ENCODE measurements at regions not wholly inside any gene's neighbourhood (a gene's known extent, or its start where the extent isn't known, plus 50 kb on each side); places are given as distances from the start of the nearest gene placed in this dataset.

DNA sequence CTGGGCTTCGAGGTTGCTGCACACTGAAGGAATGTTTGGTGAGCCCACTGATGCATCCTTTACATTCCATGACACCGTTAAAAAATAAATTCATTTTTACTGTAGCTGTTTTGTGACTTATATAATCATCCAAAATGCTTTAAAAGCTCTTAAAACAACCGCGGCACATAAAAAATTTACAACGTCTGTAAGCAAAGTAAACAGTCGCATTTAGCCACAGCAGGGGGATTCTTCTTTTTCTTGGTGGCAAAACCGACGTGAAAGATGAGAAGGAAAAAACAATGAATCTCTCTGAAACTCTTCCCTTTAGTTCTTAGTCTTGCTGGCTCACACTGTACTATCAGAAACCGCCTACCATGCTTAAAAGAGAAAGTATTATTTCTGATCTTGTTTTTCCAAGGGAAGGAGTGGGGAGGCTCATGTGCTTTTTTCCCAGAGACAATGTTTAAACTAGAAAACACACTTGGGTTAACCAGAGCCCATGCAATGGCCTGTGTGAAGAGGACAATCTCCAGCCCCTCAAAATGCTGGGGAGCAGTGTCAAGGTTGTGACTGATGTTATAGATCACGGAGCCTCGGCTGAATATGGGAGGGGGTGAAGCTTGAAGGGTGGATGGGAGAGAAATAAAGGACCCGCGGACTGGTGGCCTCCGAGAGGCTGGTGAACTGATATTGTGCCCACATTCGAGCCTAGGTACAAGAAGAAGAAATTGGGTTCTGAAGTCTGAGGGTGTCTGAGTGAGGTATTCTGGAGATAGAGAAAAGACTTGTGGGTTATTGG lies 91.1 kb downstream of the IRF8 start:
- DNase-seq (ENCODE audit: low read depth in 2 of 3, low spot score in 2 of 3): no peak

DNA sequence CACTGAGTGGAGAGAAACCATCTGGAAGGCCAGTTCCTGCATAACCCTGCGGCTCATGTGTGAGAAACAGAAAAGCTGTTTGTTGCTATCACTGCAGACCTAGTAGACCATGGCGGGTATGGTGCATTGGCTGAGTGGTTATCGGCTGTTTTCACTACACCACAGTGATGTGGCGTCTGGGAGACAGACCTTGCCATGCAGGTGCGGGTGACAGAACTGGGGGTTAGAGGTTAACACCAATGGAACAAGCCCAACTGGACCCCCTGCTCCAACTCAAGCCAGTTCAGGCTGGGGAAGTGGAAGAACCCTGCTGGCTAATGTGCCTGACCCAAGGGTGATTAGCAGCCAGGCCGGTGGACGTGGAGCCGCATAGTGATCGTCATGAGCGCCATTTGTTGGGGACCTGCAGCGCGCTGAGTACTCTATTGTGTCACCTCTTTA lies 91.9 kb downstream of the IRF8 start:
- DNase-seq (ENCODE audit: low read depth in 2 of 3, low spot score in 2 of 3): no peak

DNA sequence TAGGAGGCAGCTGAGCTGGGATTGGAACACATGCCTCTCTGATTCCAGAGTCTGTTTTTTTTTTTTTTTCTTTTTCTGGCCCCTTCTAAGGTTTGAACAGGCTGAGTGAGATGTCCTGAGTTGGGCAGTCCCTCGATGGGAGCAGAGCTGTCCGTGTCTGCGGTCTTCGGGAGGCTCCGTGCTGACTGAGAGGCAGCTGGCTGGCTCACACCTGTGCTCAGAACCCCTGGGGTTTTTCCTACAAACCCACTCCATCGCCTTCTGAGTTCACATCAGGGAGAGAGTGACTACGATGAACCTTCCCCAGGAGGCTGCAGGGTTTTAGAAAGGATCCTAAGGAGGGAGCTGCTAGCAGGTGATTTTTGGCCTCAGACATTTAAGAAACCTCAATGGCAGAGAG lies 92.5 kb downstream of the IRF8 start:
- no peak for DNase-seq (ENCODE audit: low read depth in 2 of 3, low spot score in 2 of 3)

DNA sequence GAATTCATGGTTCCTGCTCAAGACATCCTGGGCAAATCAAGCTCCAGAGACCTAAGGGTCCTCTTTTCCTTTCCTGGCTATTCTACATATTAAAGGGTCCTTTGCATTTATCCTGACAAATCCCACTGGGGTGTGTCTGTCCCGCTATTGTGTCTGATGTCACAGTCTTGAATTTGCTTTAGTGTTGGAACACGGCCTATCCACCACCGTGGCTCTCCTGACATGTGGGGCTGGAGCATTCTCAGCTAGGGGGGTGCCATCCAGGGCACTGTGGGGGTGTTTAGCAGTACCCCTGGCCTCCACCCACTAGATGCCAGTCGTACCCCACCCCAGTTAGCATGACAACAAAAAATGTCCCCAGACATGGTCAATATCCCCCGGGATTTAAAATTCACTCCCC lies 92.9 kb downstream of the IRF8 start:
- no peak for DNase-seq (ENCODE audit: low read depth in 2 of 3, low spot score in 2 of 3)

DNA sequence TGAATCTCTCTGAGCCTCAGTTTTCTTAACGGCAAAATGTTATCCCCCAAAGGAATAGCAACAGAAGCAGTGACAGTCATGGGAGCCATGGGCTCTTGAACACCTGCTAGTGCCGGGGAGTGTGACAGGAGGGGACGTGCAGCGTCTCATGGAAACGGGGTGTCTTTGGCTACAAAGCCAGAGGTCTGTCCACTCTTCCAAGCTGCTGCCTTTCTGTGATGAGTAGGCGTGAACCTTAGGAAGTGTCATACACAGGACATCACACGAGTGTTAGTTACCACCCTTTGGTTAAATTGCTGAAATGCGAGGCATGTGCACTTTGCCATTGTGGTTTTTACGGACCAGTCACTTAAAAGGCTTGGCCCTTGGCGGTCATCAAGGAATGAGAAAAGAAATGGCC lies 93.4 kb downstream of the IRF8 start:
- DNase-seq (ENCODE audit: low read depth in 2 of 3, low spot score in 2 of 3): no peak

DNA sequence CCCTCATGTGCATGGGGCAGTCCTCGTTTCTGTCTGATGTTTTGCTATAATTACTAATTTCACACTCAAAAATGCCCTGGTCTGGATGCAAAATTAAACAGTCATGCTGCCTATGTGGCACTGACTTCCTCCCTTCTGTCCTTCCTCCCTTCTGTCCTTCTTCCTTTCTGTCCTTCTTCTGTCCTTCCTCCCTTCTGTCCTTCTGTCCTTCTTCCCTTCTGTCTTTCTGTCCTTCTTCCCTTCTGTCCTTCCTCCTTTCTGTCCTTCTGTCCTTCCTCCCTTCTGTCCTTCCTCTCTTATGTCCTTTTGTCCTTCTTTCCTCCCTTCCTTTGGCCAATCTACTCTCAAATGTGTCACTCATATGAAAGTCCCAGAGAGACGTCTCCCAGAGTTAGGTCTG lies 93.8 kb downstream of the IRF8 start:
- no peak for DNase-seq (ENCODE audit: low read depth in 2 of 3, low spot score in 2 of 3)

DNA sequence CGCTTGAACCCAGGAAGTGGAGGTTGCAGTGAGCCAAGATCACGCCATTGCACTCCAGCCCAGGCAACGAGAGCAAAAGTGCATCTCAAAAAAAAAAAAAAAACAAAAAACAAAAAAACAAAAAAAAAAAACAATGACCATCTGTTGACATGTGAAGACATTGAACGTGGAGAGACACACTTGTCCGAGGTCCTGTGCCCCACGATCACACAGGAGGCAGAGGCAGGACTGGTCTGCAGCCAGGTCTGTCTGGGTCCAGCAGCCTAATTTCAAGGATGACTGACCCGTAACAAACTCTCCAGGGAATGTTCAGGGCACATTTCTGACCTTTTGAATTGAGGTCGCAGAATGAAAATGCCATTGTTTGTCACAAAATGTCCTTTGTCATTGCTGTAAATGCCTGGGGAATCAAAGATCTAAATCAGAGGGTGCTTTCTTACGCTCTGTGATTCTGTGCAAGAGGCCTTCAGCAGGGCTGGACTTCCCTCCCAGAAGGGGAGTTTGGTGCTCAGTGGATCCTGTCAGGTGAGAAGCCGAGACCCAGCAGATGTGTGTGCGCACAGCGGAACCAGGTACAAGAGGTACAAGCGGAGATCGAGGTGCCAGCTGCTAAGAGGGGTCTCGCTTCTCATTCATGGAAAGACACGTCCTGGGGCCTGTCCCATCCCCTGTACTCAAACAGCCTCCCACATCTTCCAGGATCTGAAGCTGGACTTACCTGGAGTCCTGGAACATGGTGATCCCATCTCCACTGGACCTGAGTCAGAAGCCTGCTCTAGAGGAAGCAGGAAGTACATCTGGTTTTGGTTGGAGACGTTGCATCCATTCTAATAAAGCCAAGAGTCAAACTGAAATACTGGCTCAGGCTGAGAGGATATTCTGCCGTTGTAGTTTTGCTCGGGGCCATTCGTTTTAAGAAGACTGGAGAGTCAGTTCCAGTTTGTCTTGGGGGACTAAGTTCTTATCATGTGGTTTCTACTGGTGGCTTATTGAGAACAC lies 95.8 kb downstream of the IRF8 start:
- DNase-seq (ENCODE audit: low read depth in 2 of 3, low spot score in 2 of 3): no peak

DNA sequence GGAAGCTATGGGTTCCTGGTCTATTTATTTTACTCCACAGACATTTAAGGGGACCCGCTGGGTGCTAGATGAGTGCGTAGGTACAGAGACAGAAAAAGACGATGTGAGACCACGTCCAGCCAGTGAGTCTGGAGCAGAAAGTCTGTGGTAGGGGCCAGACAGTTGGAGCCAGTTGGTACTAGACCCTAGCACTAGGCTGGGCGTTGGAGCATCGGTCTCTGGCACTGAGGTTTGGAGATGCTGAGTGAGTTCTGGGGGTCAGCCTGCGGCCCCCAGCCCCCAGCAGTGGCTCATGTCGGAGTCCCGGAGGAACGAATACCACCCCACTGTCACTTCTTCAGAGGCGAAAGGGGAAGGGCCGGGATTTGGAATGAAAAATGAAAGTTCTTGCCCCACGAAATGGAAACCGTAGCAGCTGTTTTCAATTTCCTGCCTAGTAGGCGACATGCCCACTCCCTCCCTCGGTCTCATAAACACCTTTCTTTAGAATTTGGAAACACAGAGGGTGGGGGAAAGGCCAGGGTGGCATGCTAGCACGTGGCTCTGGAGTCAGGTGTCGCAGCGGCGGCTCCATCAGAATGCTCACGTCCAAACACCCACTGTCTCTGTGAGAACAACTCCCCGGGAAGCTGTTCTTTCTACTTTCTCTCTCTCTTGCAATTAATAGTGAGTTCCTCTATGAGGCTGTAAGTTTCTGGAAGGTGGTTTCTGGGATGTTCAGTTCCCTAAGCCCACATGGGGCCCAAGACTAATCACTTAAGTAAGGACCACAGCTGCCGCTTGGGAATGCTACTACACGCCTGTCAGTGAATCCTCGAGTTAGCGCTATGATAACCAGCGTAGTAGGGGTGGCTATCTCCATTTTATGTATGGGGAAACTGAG lies 96.8 kb downstream of the IRF8 start:
- DNase-seq (ENCODE audit: low read depth in 2 of 3, low spot score in 2 of 3): peak in 1 of 3 donors; percentile 38

DNA sequence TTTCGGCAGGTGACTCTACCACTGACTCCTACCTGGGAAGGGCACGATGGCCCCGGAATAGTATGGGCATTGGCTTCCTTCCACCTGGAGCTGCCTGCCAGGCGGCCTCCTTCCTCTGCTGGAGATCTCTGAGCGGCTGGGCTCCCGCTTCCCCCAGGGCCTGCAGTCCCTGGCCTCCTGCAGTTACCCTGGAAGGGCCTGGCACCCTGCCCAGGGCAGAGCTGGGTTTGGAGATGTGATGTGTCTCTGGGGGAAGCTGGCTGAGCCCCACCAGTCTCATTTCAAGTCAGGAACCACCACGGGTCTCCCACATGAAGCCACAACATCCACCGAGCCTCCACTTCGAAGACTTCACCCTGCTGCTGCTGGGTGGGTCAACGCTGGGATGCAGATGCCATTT lies 97.9 kb downstream of the IRF8 start:
- no peak for DNase-seq (ENCODE audit: low read depth in 2 of 3, low spot score in 2 of 3)

DNA sequence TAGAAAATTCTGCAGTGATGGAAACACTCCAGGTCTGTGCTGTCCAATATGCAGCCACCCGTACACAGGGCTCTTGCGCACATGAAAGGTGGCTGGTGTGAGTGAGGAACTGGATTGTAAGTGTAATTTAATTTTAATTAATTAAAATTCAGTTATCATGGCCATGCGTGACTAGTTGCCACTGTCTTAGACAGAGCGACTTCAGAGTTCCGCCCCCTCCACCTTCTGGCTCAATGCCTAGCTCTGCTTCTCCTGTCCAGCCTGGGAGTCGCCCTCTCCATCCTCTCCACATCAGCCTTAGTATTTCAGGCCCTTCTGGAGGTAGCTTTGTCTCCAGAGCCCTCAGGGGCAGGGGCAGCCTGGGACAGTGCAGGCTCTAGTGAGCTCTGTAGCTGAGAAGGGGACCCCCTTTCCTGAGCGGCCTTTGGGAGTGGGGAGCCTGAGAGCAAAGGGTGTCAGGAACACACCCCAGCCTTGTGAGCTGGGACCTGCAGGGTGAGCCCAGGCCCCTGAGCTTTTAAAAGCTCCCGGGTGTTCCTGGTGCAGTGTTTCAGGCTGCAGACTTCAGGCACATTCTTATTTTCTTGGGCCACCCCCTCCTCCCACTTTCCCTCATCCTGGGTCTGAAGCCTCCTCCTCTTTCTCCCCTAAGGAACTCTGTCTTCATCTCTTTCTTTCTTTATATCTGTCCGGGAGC lies 99.4 kb downstream of the IRF8 start:
- DNase-seq (ENCODE audit: low read depth in 2 of 3, low spot score in 2 of 3): no peak

DNA sequence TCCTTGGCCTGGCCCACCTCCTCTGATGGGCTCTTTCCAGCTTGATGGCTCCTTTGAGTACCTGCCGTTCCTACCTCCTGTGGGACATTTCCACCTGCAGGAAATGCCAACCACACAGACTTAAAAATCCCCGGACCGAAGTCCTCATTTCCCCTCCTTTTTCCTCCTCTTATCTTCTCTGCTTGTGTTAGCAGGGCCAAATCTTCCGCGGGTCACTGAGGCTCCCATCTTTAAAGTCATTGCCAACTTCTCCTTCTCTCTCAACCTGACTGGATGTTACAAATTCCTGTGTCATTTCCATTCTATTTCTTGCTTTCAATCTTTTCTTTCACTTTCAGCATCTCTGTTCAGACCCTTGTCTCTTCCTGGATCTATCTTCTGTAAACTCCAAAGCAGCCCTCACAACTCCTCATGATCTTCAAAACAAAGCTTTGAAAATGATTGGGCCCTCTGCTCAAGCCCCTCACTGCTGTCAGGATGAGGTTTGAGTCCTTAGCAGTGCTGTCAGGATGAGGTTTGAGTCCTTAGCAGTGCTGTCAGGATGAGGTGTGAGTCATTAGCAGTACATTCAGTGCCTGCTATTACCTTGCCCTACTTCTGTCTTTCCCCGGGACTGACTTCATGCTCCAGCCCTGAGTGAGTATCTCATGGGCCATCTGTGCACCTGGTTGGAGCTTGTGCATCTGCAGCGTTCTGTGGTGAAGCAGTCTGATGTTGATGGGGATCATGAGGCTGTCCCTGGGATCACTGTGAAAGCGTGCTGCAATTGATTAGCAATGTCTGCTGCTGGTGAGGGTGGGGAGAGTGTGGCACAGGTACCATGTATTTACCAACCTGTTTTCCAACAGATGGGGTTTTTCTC lies 100.1 kb downstream of the IRF8 start:
- DNase-seq (ENCODE audit: low read depth in 2 of 3, low spot score in 2 of 3): peak in 1 of 3 donors; percentile 29

DNA sequence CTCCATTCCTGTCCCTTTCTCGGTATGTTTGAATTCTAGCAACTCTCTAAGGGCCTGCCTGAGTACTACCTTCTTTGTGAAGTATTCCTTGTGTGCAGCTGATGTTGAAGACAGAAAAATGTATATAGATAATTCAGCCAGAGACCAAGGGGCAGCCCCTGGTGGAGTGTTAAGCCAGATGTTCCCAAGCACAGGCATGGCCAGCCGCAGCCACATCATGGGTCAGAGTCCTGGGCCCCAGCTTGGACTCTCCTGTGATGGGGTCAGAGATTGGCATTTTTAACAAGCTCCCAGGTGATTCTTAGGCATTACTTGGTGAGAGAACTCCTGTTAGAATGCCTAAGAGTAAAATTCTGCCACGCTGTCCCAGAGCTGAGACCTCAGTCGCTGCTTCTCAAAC lies 100.8 kb downstream of the IRF8 start:
- DNase-seq (ENCODE audit: low read depth in 2 of 3, low spot score in 2 of 3): no peak

DNA sequence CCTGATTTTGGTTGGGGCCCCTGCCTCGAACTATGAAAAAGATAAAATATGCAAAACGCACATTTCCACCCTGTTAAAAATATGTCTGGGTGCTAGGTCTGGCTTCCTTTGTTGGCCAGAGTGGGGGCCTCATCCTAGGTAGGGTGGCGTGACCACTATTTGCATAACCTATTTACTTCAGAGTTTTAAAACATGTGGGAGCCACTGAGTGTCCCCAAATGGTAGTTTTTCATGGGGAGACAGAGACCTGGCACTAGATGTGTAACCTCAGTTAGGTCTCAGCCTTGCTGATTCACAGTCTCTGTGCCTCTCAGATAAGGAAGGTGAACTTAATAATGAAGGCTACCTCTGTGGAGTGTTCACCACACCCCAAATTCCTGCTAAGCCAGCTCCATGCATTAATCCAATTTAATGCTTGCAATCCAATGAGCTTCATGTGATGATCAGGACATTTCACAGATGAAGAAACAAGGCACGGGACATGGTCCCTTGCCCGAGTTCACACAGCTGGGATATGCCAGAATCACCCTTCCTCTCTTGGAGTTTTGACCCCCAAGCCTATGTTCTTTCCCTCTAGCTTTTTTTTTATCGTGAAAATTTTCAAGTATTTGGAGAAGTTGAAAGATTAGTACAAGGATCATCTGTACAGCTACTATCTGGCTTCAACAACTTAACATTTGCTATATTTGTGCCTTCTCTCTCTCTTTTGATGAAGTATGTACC lies 103.4 kb downstream of the IRF8 start:
- DNase-seq (ENCODE audit: low read depth in 2 of 3, low spot score in 2 of 3): no peak

DNA sequence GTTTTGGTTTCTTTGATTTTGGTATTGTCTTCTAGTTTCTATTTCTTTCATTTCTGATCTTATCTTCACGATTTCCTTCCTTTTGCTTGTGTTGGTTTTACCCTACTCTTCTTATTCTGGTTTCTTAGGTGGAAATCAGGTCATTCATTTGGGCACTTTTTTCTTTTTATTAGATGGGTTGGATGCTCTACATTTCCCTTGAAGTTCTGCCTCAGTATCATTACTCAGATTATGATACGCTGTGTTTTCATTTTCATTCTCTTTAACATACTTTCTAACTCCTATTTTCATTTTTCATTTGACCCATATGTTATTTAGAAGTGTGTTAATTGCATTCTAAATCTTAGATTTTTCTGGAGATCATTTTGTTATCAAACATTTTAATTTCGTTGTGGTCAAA lies 108.6 kb downstream of the IRF8 start:
- no peak for DNase-seq (ENCODE audit: low read depth in 2 of 3, low spot score in 2 of 3)

DNA sequence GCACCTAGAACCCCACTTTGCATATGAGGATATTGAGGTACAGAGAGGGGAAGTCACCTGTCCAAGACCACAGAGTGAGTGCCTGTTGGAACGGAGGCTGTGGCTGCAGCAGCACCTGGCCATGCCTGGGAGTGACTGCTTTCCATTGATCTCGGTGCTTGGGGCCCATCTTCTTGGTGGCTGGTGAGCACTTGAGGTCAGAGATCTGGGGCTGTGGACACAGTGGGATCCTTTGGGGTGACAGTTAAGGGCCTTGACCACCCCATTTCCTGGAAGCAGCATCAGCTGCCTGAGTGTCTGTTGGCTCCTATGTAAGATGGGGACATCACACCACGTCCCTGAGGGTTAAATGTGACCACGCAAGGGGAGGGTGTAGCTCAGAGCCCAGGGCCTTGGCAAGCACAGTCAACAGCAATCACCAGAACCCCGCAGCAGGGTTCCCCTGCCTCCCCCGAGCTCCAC lies 111.7 kb downstream of the IRF8 start:
- DNase-seq (ENCODE audit: low read depth in 2 of 3, low spot score in 2 of 3): no peak

DNA sequence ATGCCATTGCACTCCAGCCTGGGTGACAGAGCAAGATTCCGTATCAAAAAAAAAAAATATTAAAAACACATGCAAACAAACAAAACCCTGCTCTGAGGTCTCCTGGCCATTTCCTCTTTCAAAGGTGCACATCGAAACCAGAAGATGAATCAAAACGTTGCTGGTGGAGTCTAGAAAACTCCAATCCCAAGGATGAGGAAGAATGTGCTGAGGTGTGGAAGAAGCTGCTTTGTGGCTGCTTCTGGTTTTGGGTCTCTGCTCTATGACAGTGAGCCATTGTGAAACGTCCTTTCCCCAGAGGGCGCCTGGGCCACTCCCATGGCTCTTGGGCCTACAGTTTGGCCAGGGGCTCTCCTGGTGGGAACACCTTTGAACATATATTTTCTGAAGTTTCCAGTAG lies 112.6 kb downstream of the IRF8 start:
- DNase-seq (ENCODE audit: low read depth in 2 of 3, low spot score in 2 of 3): no peak

DNA sequence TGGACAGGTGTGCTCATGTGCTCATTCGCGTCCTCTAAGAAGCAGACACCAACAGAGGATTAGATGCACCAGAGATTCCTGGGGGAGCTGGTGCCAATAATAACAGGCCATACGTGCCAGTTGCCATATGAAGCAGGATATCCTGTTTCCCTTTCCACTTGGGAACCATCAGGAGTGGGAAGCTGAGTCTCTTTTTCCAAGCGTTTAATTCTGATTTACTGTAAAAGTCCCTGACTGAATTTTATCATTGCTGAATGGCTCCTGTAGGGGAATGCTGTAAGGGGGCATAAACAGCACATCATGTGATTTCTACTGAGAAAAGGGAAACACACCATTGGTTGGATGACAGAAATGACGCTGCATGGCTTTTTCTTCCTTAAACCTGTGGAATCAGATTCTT lies 113.3 kb downstream of the IRF8 start:
- DNase-seq (ENCODE audit: low read depth in 2 of 3, low spot score in 2 of 3): no peak

DNA sequence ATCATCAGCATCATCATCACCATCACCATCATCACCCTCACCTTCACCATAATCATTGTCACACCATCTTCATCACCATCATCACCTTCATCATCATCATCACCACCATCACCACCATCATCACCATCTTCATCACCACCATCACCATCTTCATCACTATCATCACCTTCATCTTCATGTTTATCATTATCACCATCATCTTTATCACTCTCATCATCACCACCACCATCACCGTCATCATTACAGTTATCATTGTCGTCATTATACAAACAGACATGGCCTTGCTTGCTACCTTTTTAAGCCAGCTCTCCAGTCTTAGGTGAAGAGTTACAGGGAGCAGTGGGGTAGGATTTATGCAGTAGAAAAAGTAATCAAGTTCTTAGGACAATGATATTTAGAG lies 114.9 kb downstream of the IRF8 start:
- no peak for DNase-seq (ENCODE audit: low read depth in 2 of 3, low spot score in 2 of 3)

DNA sequence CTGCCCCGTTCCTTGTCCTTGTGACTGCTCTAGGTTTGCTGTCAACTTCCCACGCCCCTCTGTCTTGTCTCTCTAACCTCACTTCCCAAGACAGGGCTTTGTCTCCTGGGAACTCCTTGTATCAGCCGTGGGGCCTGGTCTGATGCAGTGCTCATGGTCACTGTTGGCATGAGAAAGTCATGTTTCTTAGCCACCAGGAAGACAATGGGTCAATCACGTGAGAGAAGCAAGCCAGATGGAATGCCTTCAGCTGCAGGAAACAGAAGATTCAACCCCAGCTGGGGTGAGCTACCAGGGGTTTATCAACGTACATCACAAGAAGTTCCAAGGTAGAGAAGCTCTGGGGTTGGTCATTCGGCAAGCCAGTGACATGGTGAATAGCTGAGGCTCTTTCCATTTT lies 116.6 kb downstream of the IRF8 start:
- DNase-seq (ENCODE audit: low read depth in 2 of 3, low spot score in 2 of 3): no peak

Data from hematopoietic multipotent progenitor cell (in vitro differentiated cells).